ENCODE measurements at regions not wholly inside any gene's neighbourhood (a gene's known extent, or its start where the extent isn't known, plus 50 kb on each side); places are given as distances from the start of the nearest gene placed in this dataset.

- no peak for TF ChIP-seq CTCF (IDR thresholded peaks at IDR 0.05; ENCODE audit: low read depth, low read length, missing control alignments)
- no peak for DNase-seq (ENCODE audit: low read depth)
- no peak overlapping the region for H3K4me3 ChIP-seq (ENCODE audit: low read depth, low read length)
Measured at GRCh38 chr7:46557781-46558180, 636.7 kb upstream of the IGFBP3 start.

DNA sequence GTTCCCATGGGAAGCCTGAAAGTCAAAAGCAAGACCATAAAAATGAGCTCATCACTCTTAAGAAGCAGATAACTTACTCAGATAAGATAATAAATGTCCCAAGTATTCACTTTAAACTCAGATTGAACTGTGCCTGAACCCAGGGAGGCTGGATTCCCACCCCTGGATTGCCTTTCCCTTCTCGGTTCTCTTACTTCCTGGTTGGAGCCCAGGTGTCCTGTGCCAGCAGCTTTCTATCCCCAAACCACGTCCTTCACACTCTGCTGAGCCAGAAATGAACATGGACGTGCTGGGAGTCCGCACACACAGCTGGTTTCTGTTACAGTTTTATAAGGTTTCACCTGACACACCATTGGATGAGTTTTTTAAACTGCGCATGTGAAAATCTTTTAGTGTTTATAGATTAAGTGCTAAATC is 636.2 kb upstream of the IGFBP3 start:
- no peak overlapping the region for H3K4me3 ChIP-seq (ENCODE audit: low read depth, low read length)
- no peak for DNase-seq (ENCODE audit: low read depth)
- TF ChIP-seq CTCF (IDR thresholded peaks at IDR 0.05; ENCODE audit: low read depth, low read length, missing control alignments): no peak

GRCh38 chr7:46554688-46555422 is 633.8 kb upstream of the IGFBP3 start:
- no peak for DNase-seq (ENCODE audit: low read depth)
- H3K4me3 ChIP-seq (ENCODE audit: low read depth, low read length): no peak overlapping the region
- TF ChIP-seq CTCF (IDR thresholded peaks at IDR 0.05; ENCODE audit: low read depth, low read length, missing control alignments): no peak

DNA sequence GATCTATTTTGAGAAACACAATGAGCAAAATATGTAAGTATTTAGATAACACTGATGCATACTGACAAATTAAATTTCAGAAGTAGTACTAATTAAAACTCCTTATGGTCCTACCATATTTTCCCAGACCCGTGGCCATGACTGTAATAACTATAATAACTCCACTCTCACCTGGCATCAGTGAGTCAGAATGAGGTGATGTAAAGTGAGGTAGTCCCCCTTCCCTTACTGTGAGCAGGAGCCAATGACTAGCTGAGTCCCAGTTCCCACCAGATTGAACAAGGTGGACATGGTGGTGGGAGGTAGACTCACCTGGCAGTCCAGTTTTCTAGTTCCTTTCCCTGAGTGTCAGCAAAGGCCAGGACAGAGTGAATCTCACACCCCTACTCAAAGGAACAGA is 630.5 kb upstream of the IGFBP3 start:
- no peak overlapping the region for H3K4me3 ChIP-seq (ENCODE audit: low read depth, low read length)
- TF ChIP-seq CTCF (IDR thresholded peaks at IDR 0.05; ENCODE audit: low read depth, low read length, missing control alignments): no peak
- DNase-seq (ENCODE audit: low read depth): no peak

DNA sequence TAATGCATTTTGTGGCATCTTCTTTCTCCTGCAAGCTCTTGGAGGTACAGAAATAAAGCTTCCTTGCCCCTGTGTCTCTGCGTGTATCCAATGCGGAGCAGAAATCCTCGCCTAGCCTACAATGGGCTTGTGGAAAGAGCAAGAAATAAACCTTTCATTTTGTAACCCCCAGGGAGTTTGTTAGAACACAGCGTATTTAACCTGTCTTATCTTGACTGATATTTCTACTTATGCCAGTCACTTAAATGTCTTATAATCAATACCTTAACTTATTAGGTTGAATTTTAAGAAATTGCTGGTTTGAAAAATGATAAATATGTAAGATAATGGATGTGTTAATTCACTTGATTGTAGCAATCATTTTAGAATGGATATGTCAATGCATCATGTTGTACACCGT is 629.8 kb upstream of the IGFBP3 start:
- DNase-seq (ENCODE audit: low read depth): no peak
- TF ChIP-seq CTCF (IDR thresholded peaks at IDR 0.05; ENCODE audit: low read depth, low read length, missing control alignments): no peak
- no peak overlapping the region for H3K4me3 ChIP-seq (ENCODE audit: low read depth, low read length)

DNA sequence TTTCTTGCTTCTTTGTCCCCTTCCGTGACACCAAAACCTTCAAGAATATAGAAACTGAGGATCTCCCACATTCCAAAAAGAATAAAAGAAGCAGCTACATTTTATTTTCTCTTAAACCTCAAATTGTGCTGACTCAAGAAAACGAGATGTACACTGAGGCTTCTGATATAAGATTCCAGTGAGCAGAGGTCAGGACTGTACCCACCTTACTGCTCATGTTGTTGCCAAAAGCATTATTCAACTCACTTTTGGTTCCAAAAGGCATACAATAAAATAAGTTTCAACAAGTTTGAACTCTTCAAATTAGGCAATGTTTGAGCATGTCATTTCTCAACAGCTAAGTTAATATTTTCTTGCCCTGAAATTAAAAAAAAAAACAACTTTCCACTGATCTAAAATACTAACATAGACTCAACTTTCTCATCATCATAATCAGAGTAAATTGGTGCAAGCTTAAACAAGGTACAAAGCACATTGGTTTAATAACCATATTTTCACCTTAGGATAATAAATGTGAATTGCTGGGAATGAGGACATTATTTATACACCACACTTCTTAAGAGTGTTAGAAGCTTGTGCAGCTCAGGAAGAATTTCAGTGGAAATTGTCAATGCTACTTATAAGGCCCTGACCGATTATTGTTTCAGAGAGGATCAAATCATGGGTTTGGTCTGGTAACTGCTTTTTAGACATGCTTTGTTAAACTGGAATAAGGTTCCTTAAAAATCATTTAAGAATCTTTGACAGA is 629.0 kb upstream of the IGFBP3 start:
- no peak for TF ChIP-seq CTCF (IDR thresholded peaks at IDR 0.05; ENCODE audit: low read depth, low read length, missing control alignments)
- no peak overlapping the region for H3K4me3 ChIP-seq (ENCODE audit: low read depth, low read length)
- DNase-seq (ENCODE audit: low read depth): no peak
